H1 (cell line): ENCODE measurements at regions not wholly inside any gene's neighbourhood (a gene's known extent, or its start where the extent isn't known, plus 50 kb on each side); places are given as distances from the start of the nearest gene placed in this dataset.

Source experiments
- BACH1 ChIP-seq: IDR thresholded peaks from 2 replicates; pipeline ENCODE4 v1.6.1; 2012; ENCODE audit warnings: low read length, improper control_type of control experiment
- CTCF ChIP-seq, 3 experiments: IDR thresholded peaks; 1 replicate in 2 of 3; 2 replicates in 1 of 3; pipeline versions ENCODE4 v1.5.1 to v1.6.1; 2011; ENCODE audit warnings: low read length in 3 of 3, mild to moderate bottlenecking in 3 of 3, inconsistent platforms in 2 of 3, low read depth in 1 of 3, moderate library complexity in 1 of 3; ENCODE audit not compliant: insufficient read depth in 1 of 3; ENCODE audit errors: control extremely low read depth in 1 of 3
- EZH2 ChIP-seq: fragments of 200-600 bp; sonication (generic); IDR thresholded peaks from 2 replicates; pipeline ENCODE4 v1.7.1; 2012; ENCODE audit warnings: low read depth, mild to moderate bottlenecking, moderate library complexity, low read length, inconsistent platforms; ENCODE audit not compliant: severe bottlenecking
- HDAC2 ChIP-seq, 2 experiments: fragments of 300-600 bp in 1 of 2; sonication (generic) in 1 of 2; IDR thresholded peaks; 2 replicates each; pipeline ENCODE4 v1.6.1; 2011 to 2012; ENCODE audit warnings: low read depth in 2 of 2, low read length in 2 of 2, mild to moderate bottlenecking in 2 of 2, moderate library complexity in 2 of 2, borderline replicate concordance in 1 of 2, inconsistent platforms in 1 of 2
- POLR2A ChIP-seq, 2 experiments: IDR thresholded peaks; 1 replicate in 1 of 2; 2 replicates in 1 of 2; pipeline ENCODE4 v1.6.1; 2011; ENCODE audit warnings: low read depth in 2 of 2, low read length in 2 of 2, mild to moderate bottlenecking in 2 of 2; ENCODE audit errors: control extremely low read depth in 1 of 2
- POLR2AphosphoS5 ChIP-seq: IDR thresholded peaks from 2 replicates; pipeline ENCODE4 v1.6.1; 2011; ENCODE audit warnings: low read depth, low read length
- RNF2 ChIP-seq: fragments of 200-900, 300-1000 bp; sonication (generic); IDR thresholded peaks from 2 replicates; pipeline ENCODE4 v1.7.1; 2016; ENCODE audit warnings: borderline replicate concordance, low read depth, mild to moderate bottlenecking, antibody characterized with exemption, low read length; ENCODE audit not compliant: poor library complexity, severe bottlenecking; ENCODE audit errors: missing control alignments
- SIRT6 ChIP-seq: IDR thresholded peaks from one replicate; pipeline ENCODE4 v1.7.1; 2012; ENCODE audit warnings: low read length, inconsistent platforms
- SIX5 ChIP-seq: IDR thresholded peaks from 2 replicates; pipeline ENCODE4 v1.6.1; 2011; ENCODE audit warnings: mild to moderate bottlenecking, low read depth, low read length
- SP1 ChIP-seq: IDR thresholded peaks from 2 replicates; pipeline ENCODE4 v1.6.1; 2011; ENCODE audit warnings: low read depth, low read length
- TAF1 ChIP-seq: IDR thresholded peaks from 2 replicates; pipeline ENCODE4 v1.6.1; 2011; ENCODE audit warnings: mild to moderate bottlenecking, low read depth, low read length
- TCF12 ChIP-seq: IDR thresholded peaks from 2 replicates; pipeline ENCODE4 v1.6.1; 2011; ENCODE audit warnings: low read depth, mild to moderate bottlenecking, low read length

GRCh38 chr12:90770861-90771260, 184.1 kb downstream of the CCER1 start:
- no peak for TF ChIP-seq SIRT6
- TF ChIP-seq CTCF (IDR thresholded peaks at IDR 0.05; ENCODE audit: control extremely low read depth in 1 of 3, insufficient read depth in 1 of 3, low read depth in 1 of 3, low read length in 3 of 3): no peak
- no peak for TF ChIP-seq POLR2AphosphoS5
- TF ChIP-seq TAF1: no peak
- TF ChIP-seq BACH1: no peak
- TF ChIP-seq POLR2A (IDR thresholded peaks at IDR 0.05; ENCODE audit: control extremely low read depth in 1 of 2, low read depth in 2 of 2, low read length in 2 of 2): no peak
- TF ChIP-seq HDAC2 (IDR thresholded peaks at IDR 0.05; ENCODE audit: borderline replicate concordance in 1 of 2, low read depth in 2 of 2, low read length in 2 of 2): no peak
- TF ChIP-seq SP1: no peak
- no peak for TF ChIP-seq SIX5
- no peak for TF ChIP-seq RNF2
- no peak for TF ChIP-seq TCF12
- TF ChIP-seq EZH2: no peak
